NCI-H748 treated with DMSO at 0.1 percent for 48 hours (cell line): ENCODE measurements at regions not wholly inside any gene's neighbourhood (a gene's known extent, or its start where the extent isn't known, plus 50 kb on each side); places are given as distances from the start of the nearest gene placed in this dataset.
"Not testable (repeated sequence)": the region's sequence is repeated elsewhere in the genome, so short reads cannot be mapped to it uniquely, and the experiment has no call there.

Source experiments
- DNase-seq: peaks from one replicate; lab custom pipeline; 2025; lab: John Stamatoyannopoulos, UW

- no peak for DNase-seq
Observed at GRCh38 chr4:27728892-27729291, 868.3 kb downstream of the STIM2 start.

DNA sequence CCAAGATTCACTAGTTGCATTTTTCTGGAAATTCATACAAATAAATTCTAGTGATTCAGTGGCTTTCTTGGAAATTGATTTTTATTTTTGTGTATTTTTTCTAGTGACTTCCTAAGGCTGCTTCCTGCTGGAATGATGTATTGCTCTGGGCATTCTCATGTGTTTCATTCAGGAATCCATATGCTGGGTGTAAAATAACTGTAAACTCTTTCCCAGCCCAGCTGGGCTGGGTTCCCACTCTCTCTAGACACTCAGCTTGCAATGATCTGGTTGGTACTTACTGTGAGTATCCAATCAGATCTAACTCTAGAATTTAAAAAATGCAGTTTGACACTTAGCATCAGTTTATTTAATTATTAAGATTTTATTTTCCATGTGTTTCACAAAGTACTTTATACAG lies 882.2 kb downstream of the STIM2 start:
- no peak for DNase-seq

DNA sequence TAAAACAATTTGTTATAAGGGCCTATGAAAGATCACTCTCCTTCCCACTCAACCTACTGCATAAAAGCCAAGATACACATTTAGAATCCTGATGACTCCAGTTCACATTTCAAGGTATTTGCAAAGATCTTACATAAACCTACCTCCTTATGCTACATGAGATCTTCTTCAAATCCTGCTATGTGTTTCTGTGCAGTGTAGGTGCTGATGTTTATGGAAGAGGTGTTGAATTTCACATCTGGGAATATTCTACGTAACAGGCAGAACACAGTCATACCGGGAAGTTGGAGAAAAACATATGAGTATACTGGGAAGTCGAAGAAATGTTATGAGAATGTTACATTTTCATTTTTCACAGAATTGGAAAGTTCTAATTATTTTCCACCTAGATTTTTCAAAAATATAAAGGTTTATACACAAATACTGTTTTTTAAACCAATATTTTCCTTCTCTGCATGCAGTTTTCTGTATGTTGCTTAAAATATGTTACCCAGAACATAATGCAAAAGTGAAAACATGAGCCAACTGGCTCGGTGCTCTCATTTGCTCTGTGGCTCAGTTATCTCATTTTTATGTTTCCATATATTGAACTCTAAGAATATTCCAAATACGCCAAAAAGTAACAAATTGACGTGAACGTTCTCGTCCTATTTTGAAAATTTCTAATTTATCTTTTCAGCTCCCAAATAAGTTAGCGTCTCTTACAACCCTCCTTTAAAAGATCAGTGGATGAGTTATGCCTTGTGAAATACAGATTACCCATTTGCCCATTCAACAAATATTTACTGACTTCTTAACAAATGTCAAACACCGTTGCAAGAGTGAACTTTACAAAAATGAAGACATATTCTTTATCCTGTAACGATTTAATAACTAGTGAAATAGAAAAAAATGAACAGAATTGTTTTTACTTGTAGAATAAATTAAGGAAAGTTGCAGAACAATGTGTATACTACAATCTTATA lies 899.3 kb downstream of the STIM2 start:
- DNase-seq, result no peak

- no peak for DNase-seq
Observed at GRCh38 chr4:27763830-27764525, 903.3 kb downstream of the STIM2 start.

DNA sequence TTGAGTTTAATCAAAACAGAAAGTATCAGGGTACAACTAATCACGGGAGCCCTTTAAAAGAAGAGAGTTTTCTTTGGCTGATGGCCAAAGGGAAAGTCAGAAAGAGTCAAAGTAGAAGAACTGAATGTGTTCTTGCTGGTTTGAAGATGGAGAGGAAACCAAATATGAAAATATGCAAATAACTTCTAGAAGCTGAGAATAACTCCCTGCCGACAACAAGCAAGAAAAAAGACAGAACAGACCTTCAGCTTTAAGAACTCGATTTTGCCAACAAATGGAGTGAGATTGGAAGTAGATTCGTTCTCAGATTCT lies 903.8 kb downstream of the STIM2 start:
- no peak for DNase-seq

GRCh38 chr4:27770895-27771294 lies 910.3 kb downstream of the STIM2 start:
- no peak for DNase-seq

DNA sequence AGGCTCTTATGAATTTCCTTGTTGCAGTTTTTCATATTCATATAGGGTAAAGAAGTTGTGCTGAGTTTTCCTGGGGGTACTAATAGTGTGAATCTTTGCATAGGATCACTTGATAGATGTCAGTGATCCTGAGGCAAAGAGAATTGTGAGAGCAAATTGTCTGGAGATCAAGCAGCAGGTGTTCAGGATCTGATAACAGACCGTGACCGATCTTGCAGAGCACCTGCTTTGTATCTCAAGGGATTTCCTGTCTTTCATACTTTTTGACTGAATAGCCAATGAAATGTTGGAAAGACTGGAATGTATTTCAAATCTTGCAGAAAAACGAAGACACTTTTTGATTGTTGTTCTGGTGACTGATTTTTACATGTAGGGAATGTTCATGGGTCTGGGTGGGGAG lies 914.5 kb downstream of the STIM2 start:
- no peak for DNase-seq

DNA sequence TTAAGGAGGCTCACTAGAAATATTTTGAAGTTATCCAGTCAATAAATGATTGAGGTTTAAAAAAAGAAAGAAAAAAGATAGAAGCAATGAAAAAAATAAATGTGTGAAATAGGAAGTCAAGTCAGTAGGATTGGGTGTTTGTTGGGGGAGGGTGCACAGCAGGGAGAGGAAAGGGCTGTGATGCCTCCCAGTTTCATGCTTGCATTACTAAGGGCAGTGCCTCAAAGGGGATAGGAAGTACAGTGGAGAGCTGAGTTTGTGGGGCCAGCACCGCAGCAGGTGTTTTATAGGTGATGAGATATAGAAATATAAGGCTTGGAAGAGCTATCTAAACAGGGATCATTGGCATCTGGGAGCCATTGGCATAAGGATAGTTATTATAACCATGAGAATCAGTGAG lies 919.2 kb downstream of the STIM2 start:
- no peak for DNase-seq

- DNase-seq, result no peak
Observed at GRCh38 chr4:27787195-27787594, 926.6 kb downstream of the STIM2 start.

DNA sequence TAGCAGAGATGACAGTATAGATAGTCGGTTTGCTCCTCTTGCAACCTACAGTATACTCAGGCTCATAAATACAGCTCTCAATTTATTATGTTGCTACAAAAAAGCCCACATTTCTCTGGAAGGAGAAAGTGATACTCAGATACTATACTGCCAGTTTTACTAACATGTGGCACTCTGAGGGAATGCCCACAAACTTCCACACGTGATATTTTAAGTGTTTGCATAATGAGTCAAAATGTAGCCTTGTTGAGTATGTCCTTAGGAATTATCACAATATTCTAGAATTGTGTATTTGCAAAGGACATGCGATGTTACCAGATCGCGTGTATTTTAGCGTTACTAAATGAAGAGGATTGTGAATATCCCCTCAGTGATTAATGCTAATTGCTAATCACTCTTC lies 929.1 kb downstream of the STIM2 start:
- DNase-seq, result no peak

DNA sequence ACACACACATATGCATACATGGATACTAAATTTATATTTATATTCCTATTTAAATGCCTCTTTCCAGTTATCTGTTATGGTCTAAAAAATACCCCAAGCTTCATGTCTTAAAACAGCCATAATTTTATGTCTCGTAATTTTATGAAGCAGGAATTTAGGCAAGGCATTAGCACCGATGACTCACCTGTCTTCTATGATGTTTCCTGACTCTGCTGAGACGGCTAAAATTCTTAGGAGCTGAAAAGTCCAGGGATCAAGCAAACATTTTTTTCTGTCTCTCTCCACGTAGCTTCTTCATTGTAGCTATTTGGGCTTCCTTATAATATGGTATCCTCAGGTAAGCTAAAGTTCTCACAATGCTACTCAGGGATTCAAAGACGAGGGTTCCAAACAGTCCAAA lies 930.3 kb downstream of the STIM2 start:
- DNase-seq, result no peak

- DNase-seq, result no peak
Observed at GRCh38 chr4:27791640-27792039, 931.0 kb downstream of the STIM2 start.

- DNase-seq, result no peak
Observed at GRCh38 chr4:27807207-27807606, 946.6 kb downstream of the STIM2 start.

- DNase-seq, result no peak
Observed at GRCh38 chr4:27811948-27812347, 951.3 kb downstream of the STIM2 start.

DNA sequence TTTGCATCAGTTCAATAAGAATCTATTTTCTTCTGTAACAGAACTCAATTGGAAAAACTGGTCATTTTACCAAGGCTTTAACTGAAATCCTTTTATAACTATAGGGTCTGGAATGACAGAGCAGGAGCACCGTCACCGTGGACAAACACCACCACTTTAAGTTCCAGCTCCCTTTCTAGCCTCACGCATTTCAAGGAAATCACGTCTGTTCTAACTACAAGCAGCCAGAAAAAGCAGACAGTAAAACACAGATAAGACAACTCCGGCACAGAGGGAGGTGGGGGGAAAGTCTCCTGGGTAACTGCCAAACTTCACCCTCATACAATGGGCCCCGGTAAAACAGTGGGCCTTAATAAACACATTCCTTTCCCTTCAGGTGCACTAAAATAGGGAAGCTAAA lies 952.6 kb downstream of the STIM2 start:
- not testable (repeated sequence) for DNase-seq

DNA sequence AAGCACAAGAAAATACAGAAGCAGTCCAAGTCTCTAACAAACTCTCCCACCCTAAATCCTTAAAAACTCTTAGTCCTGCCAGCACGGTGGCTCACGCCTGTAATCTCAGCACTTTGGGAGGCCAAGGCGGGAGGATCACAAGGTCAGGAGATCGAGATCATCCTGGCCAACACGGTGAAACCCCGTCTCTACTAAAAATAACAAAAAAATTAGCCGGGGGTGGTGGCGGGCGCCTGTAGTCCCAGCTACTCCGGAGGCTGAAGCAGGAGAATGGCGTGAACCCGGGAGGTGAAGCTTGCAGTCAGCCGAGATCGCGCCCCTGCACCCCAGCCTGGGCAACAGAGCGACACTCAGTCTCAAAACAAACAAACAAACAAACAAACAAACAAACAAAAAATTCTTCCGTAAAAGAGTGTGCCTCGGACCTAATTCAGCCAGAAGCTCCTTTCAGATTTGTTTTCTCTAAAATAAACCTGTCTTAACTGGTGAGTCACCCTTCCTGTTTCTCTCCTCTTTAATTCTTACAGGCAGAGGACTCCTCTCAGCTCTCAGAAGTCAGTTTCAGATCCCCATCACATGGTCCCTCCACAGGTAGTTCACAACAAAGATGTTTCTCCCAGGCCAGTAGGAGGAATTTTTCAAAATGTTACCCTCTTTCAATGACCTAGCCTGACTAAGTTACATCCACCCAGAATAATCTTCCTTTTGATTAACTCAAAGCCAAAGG lies 953.2 kb downstream of the STIM2 start:
- DNase-seq, result not testable (repeated sequence)

GRCh38 chr4:27819246-27819645 lies 958.6 kb downstream of the STIM2 start:
- DNase-seq, result no peak

DNA sequence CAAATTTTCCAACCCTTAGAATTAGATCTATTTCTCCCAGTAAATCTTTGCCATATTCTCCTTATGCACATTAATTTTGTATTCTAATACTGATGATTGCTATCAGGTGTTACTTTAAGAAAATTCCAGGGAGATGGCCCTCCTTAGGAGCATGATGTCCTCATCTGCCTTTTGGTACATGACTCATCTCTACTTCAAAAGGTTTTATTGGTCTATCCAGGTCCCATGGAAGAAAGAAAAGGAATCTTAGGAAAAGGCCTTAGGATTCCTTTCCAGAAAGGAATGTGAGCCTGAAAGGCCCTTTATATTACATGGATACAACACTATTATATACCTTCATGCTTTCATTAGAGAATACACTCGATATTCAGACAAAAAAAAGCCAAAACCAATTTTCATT lies 968.2 kb downstream of the STIM2 start:
- no peak for DNase-seq

DNA sequence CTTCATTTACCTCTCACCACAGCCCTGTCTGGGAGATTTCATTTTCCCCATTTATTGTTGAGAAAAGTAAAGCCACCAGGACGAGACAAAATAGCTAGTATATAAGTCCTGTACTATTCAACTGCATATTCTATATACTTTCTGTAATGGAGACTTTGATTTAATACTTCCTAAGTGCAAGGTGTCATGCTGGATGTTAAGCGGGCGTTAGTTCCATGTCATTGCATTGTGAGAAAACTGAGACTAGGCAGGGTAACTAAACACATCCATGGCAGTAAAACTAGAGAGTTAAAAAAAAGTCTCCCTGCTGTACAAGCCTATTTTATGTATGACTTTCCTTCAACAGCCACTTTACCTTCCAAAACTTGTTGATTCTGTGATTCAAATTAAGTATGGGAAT lies 969.6 kb downstream of the STIM2 start:
- no peak for DNase-seq

DNA sequence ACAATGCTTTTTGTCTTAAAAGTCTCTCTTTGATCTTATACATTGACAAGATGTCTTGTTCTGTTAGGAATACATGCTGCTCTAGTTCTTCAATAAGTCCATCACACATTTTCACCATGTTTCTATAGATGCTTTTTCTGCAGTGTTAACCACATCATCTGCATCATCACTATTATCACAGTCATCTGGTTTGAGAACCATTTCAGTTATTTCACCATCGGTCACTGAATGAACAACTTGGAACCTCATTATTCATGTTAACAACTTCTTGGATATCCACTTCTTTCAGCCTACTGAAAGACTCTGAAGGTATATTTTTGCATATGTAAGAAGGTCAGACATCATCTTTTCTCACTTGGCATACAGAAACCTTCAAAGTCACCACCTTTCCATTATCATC lies 975.2 kb downstream of the STIM2 start:
- DNase-seq, result no peak

DNA sequence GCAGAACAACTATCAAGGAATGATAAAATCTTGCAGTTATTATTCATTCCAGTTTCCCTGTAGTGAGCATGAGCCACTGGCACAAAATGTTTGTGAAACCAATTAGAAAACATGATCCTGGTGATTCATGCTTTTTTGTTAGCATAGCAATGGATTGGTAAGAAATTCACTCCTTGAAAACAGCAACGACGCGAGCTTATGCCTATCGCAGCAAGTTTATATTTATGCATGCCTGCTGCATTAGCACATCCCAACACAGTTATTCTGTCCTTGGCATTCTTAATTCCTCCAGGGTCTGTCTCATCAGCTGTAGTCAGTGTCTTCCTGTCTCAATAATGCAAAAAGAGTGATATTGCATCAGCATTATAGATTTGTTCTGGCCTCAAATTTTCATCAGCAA lies 975.9 kb downstream of the STIM2 start:
- no peak for DNase-seq

GRCh38 chr4:27843776-27844175 lies 983.1 kb downstream of the STIM2 start:
- DNase-seq, result no peak

GRCh38 chr4:27844376-27844775 lies 983.7 kb downstream of the STIM2 start:
- DNase-seq, result no peak
